ENCODE measurements at regions not wholly inside any gene's neighbourhood (a gene's known extent, or its start where the extent isn't known, plus 50 kb on each side); places are given as distances from the start of the nearest gene placed in this dataset.

DNA sequence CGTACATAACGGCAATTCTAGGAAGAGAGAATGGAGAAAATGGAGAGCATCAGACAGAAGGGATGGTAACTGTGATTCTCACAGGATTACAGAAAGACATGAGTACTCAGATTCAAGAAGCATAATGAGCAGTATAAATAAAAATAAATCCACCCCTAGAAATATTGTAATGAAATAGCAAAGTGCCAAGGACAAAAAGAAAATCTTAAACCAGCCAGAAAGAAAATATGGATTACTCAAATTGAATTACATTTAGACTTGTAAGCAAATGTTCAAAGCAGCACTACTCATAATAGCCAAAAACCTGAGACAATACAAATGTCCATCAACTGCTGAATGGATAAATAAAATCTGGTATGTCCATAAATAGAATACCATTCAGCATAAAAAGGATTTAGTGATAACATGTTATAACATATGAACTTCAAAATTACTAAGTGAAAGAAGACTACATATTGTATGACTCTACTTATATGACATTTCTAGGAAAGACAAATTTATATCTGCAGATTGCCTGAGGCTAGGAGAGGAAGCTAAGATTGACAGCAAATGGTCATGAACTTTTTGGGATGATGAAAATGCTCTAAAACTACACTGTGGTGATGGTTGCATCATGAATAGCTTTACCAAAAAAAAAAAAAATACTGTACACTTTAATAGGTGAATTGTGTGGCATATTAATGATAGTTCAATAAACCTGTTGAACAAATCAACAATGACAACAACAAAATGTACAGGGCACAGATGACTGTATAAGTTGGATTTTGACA, 63.4 kb upstream of the SPTBN1 start:
- no peak for DNase-seq (ENCODE audit: low read depth)

DNA sequence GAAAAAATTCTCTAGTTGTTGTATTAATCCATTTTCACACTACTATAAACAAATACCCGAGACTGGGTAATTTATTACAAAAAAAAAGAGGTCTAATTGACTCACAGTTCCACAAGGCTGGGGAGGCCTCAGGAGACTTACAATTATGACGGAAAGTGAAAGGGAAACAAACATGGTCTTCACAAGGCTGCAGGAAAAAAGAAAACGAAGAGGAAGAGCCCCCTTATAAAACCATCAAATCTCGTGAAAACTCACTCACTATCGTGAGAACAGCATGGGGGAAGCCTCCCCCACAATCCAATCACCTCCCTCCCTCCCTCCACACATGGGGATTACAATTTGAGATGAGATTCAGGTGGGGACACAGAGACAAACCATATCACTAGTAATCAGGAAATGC, 61.7 kb upstream of the SPTBN1 start:
- DNase-seq (ENCODE audit: low read depth), result no peak

DNA sequence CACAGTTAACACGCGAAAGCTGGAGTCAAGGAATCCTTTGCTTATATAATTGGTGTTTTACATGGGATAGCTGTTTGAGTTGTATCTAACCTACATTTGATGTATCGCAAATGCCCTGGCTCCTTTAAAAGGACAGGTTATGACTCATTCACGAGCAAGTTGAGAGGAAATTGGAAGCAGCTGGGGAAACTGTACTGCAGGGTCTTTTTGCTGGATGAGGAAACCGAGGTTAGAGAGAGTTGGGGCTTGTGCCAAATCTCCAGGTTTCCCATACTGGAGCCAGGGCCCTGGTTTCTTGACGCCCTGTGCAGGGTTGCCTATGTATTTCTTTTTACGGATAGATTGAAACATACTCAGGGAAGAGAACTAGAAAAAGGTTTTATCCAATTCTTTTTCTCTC, 60.0 kb upstream of the SPTBN1 start:
- peak; percentile 21 for DNase-seq (ENCODE audit: low read depth)

DNA sequence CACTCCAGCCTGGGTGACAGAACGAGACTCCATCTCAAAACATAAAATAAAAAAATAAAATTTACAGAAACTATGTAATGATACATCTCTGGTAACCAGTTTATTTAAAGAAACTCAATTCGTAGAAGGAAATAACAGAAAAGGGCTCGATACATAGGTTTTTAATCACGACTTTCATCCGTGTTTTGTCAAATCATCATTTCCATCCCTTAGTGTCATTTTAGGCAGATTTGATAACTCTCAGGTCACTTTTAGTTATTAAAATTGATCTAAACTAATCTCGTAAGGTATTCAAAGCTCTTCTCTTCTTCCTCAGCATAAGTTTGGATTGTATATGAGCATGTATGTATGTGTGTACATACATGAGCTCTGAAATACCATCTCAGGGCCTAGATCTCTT, 59.3 kb upstream of the SPTBN1 start:
- no peak for DNase-seq (ENCODE audit: low read depth)

DNA sequence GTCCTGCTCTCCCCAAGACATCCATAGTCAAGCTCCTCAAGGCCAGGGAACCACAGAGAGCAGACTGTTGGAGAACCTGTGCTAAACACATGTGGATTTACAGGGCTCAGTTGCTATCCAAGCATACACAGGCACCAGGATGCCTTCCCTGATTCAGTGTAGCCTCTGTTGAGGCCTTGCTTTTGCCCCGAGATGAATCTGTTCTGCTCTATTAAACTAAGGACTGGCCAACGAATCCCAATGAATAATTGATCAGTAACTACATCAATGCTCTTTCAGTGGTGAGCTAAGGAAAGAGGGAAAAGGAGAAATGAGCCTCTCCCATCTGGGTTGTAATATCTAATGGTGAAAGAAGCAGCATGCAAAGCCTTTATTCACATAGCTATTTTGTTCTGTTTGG, 58.7 kb upstream of the SPTBN1 start:
- no peak for DNase-seq (ENCODE audit: low read depth)

DNA sequence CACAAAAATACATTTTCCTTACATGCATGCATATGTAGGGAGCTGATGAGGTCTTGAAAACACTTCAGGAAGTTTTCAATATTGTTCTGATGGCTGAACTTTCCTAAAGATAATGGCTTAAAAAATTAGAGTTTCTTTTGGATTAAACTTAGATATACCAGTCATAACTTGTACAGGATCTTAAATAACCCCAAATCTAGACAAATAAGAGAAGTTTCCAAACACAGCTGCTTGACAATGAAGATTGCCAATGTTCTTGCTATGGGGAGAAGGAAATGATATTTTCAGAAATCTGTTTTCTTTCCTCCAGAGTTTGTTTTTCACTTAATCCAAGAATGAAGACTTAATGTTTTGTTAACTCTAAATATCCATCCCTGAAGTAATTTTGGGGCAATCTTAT, 54.6 kb upstream of the SPTBN1 start:
- DNase-seq (ENCODE audit: low read depth), result no peak

DNA sequence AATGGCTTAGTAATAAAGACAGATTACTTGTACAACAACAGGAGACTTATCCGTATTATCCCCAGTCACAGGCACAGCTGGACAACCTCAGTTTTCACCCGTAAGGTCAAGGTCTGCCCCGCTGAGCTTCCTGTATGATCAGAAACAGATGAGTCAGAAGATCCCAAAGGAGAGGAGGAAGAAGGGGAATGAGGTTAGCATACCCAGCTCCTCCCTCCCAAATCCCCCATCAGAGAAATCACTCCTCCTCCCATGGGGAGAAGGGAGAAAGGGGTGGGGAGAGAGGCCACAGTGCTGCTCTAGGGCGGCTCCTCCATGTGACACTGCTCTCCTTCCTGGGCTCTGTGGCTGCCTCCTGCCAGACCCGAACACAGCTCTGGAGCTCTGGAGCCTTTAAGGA, 53.8 kb upstream of the SPTBN1 start:
- peak; percentile 51 for DNase-seq (ENCODE audit: low read depth)

DNA sequence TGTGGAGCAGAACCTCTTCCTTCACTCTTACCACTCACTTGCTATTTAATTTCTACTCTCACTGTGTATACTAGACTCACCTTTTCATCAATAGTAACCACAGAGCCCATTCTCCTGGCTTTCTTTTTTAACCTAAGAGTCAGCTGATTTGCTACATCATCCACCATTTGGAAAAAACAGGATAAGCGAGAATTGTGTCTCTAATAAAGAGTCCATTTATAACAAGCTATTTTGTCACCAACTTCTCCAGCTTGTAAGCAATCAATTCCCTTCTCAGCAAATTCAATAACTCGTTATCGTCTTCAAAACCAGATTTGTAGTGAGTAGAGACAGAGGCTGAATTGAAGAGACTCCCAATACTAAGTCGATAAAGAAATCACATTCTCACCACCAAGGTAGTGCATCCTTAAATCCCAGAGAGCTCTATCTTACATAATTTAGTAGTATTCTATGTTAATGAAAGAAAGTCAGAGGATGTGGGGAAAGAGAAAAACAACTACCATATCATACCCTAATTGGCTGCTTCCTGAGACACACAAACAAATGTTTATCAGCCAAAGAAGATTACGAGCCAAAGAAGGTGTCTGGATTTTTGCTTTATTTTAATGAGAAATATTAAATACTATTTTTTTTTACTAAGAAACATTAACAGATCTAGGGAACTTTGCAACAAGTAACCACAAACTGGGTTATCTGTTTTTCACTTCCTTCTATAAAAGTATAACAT, 52.5 kb upstream of the SPTBN1 start:
- no peak for DNase-seq (ENCODE audit: low read depth)

DNA sequence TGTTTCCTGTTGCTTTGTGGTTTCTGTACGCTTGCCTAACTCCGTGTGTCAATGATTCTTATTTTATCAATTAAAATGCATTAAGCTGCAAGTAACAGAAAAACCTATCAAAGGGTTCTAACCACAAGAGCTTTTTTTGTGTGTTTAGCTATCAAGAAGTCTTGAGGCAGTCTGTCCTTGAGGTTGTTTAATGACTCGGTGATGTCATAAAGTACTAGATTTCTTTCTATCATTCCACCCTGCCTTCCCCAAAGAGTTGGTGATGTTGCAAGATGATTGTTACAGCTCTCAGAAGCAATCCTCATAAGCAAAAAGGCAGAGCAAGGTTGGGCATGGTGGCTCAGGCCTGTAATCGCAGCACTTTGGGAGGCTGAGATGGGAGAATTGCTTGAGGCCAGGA, 51.9 kb upstream of the SPTBN1 start:
- DNase-seq (ENCODE audit: low read depth), result peak; percentile 33

DNA sequence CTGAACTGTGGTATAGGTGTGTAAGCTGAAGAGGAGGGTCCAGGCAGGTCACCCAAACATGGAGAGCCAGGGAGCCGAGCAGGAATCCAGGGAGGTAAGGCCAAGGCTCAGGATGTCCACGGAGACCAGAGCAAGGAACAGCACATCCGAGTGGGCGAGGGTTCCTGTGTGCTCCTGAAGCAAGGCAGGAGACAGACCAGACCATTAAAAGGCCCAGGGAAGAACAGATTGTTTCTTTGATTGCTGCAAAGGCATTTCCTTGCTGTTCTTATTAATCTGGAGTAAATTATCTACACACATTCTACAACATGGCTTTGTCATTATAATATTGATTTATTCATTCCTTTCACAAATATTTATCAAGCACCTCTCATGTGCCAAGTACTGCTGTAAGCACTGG, 50.1 kb upstream of the SPTBN1 start:
- DNase-seq (ENCODE audit: low read depth), result no peak

All from M059J (cell line).